C4-2B (cell line): ENCODE measurements at regions not wholly inside any gene's neighbourhood (a gene's known extent, or its start where the extent isn't known, plus 50 kb on each side); places are given as distances from the start of the nearest gene placed in this dataset.

Source experiments
- ZFX ChIP-seq: fragments of 450-650 bp; IDR thresholded peaks from 2 replicates; pipeline ENCODE4 v1.6.1; 2017
- TF ChIP-seq, protein P1 (sequence below): fragments of 450-650 bp; conservative IDR thresholded peaks from 2 replicates; pipeline ENCODE4 v1.5.1; 2017; ENCODE audit warnings: mild to moderate bottlenecking

DNA sequence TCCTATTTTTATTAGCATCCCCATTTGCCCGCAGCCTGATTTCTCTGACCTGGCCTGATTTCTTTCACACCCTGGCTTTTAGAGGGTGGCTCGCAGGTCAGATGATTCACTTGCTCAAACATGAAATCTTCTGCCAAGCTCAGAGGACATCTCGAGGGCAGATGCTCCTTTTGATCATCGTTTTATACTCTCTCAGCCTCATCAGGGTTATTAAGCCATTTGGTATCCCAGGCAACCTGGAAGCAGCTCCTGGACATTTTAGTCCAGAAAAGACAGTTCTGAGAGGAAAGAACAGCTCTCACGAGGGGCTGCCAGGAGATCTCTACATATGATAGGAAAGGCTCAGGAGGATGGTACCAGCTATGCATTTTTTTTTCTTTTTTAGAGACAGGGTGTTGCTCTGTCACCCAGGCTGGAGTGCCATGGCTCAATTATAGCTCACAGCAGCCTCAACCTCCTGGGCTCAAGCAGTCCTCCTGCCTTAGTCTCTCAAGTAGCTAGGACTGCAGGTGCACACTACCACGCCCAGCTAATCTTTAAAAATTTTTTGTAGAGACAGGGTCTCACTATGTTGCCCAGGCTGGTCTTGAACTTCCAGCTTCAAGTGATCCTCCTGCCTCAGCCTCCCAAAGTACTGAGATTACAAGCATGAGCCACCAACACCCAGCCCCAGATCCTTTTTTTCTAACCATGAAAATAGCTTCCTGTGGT is 165.4 kb downstream of the KATNAL1 start:
- TF ChIP-seq, protein P1, sequence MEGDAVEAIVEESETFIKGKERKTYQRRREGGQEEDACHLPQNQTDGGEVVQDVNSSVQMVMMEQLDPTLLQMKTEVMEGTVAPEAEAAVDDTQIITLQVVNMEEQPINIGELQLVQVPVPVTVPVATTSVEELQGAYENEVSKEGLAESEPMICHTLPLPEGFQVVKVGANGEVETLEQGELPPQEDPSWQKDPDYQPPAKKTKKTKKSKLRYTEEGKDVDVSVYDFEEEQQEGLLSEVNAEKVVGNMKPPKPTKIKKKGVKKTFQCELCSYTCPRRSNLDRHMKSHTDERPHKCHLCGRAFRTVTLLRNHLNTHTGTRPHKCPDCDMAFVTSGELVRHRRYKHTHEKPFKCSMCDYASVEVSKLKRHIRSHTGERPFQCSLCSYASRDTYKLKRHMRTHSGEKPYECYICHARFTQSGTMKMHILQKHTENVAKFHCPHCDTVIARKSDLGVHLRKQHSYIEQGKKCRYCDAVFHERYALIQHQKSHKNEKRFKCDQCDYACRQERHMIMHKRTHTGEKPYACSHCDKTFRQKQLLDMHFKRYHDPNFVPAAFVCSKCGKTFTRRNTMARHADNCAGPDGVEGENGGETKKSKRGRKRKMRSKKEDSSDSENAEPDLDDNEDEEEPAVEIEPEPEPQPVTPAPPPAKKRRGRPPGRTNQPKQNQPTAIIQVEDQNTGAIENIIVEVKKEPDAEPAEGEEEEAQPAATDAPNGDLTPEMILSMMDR: no peak
- no peak for TF ChIP-seq ZFX
